ENCODE measurements at regions not wholly inside any gene's neighbourhood (a gene's known extent, or its start where the extent isn't known, plus 50 kb on each side); places are given as distances from the start of the nearest gene placed in this dataset.
"Not testable (repeated sequence)": the region's sequence is repeated elsewhere in the genome, so short reads cannot be mapped to it uniquely, and the experiment has no call there.

DNA sequence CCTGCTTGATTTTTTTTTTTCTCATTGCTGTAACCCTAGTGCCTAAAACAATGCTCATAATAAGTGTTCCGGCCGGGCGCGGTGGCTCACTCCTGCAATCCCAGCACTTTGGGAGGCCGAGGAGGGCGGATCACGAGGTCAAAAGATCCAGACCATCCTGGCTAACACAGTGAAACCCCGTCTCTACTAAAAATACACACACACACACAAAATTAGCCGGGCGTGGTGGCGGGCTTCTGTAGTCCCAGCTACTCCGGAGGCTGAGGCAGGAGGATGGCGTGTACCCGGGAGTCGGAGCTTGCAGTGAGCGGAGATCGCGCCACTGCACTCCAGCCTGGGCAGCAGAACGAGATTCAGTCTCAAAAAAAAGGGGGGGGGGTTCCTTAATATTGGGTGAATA lies 214.0 kb upstream of the HSF2 start:
- TF ChIP-seq, protein P1, sequence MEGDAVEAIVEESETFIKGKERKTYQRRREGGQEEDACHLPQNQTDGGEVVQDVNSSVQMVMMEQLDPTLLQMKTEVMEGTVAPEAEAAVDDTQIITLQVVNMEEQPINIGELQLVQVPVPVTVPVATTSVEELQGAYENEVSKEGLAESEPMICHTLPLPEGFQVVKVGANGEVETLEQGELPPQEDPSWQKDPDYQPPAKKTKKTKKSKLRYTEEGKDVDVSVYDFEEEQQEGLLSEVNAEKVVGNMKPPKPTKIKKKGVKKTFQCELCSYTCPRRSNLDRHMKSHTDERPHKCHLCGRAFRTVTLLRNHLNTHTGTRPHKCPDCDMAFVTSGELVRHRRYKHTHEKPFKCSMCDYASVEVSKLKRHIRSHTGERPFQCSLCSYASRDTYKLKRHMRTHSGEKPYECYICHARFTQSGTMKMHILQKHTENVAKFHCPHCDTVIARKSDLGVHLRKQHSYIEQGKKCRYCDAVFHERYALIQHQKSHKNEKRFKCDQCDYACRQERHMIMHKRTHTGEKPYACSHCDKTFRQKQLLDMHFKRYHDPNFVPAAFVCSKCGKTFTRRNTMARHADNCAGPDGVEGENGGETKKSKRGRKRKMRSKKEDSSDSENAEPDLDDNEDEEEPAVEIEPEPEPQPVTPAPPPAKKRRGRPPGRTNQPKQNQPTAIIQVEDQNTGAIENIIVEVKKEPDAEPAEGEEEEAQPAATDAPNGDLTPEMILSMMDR (IDR thresholded peaks at IDR 0.05) = not testable (repeated sequence)
- not testable (repeated sequence) for TF ChIP-seq ZFX (IDR thresholded peaks at IDR 0.05; ENCODE audit: borderline replicate concordance)
